ENCODE measurements at regions not wholly inside any gene's neighbourhood (a gene's known extent, or its start where the extent isn't known, plus 50 kb on each side); places are given as distances from the start of the nearest gene placed in this dataset.
"Not testable (repeated sequence)": the region's sequence is repeated elsewhere in the genome, so short reads cannot be mapped to it uniquely, and the experiment has no call there.

GRCh38 chr10:34941471-34942357 is 126.6 kb upstream of the PARD3 start:
- Histone ChIP-seq H3K4me3 (no peak overlapping the region), H3K27me3 (no peaks in the 10 kb centered on the region), H3K4me1 (no peaks in the 10 kb centered on the region), H3K9me3 (no peaks in the 10 kb centered on the region), H3K27ac (no peak overlapping the region), H3K36me3 (no peaks in the 10 kb centered on the region)
- ATAC-seq, result no peak
- TF ChIP-seq, protein P1, sequence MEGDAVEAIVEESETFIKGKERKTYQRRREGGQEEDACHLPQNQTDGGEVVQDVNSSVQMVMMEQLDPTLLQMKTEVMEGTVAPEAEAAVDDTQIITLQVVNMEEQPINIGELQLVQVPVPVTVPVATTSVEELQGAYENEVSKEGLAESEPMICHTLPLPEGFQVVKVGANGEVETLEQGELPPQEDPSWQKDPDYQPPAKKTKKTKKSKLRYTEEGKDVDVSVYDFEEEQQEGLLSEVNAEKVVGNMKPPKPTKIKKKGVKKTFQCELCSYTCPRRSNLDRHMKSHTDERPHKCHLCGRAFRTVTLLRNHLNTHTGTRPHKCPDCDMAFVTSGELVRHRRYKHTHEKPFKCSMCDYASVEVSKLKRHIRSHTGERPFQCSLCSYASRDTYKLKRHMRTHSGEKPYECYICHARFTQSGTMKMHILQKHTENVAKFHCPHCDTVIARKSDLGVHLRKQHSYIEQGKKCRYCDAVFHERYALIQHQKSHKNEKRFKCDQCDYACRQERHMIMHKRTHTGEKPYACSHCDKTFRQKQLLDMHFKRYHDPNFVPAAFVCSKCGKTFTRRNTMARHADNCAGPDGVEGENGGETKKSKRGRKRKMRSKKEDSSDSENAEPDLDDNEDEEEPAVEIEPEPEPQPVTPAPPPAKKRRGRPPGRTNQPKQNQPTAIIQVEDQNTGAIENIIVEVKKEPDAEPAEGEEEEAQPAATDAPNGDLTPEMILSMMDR (IDR thresholded peaks at IDR 0.05), result no peak
- intact Hi-C loops (cut with DNase I), result no loop called here
- no peak for DNase-seq

GRCh38 chr10:34940436-34940835 is 125.3 kb upstream of the PARD3 start:
- no peak for ATAC-seq
- no peak overlapping the region for H3K4me3 ChIP-seq
- H3K27ac ChIP-seq, result no peak overlapping the region
- H3K9me3 ChIP-seq, result no peaks in the 10 kb centered on the region
- no peaks in the 10 kb centered on the region for H3K27me3 ChIP-seq
- H3K4me1 ChIP-seq, result no peaks in the 10 kb centered on the region
- TF ChIP-seq, protein P1 (IDR thresholded peaks at IDR 0.05), result no peak
- no peaks in the 10 kb centered on the region for H3K36me3 ChIP-seq
- DNase-seq, result no peak
- intact Hi-C loops (cut with DNase I), result no loop called here

DNA sequence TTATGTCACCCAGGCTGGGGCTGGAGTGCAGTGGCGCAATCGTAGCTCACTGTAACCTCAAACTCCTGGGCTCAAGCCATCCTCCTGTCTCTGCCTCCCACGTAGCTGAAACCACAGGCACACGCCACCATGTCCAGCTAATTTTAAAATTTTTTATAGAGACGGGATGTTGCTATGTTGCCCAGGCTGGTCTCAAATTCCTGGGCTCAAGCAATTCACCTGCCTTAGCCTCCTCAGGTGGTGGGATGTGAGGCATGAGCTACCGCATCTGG is 123.2 kb upstream of the PARD3 start:
- H3K36me3 ChIP-seq, result no peaks in the 10 kb centered on the region
- no peak overlapping the region for H3K27ac ChIP-seq
- H3K4me1 ChIP-seq, result no peaks in the 10 kb centered on the region
- ATAC-seq, result no peak
- no peaks in the 10 kb centered on the region for H3K9me3 ChIP-seq
- no peak overlapping the region for H3K4me3 ChIP-seq
- TF ChIP-seq, protein P1 (IDR thresholded peaks at IDR 0.05), result no peak
- intact Hi-C loops (cut with DNase I), result no loop called here
- no peaks in the 10 kb centered on the region for H3K27me3 ChIP-seq
- DNase-seq, result no peak

DNA sequence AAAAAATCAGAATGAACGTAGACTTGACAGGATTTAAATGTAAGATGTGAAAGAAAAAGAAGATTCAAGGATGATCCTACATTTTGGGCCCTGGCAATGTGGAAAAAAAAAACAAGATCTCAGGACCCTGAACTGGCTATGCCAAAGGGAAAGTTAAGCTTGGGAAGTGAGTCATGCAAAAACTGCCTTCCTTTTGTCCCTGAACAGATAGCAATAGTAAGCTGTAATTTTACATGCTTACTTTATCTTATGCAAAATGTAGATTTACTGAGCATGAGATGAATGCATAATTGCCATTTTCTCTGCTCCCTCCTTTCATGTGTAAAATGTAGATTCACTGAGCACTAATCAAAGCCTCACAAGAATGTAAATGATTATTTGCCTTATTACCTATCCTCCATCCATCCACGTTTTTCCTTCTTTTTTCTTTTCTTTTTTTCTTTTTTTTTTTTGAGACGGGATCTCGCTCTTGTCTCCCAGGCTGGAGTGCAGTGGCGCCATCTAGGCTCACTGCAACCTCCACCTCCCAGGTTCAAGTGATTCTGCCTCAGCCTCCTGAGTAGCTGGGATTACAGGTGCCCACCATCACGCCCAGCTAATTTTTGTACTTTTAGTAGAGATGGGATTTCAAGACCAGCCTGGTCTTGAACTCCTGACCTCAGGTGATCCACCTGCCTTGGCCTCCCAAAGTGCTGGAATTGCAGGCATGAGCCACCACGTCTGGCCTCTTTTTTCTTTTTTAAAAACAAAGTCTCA is 122.7 kb upstream of the PARD3 start:
- H3K27ac ChIP-seq; intact Hi-C loops (cut with DNase I); H3K4me1 ChIP-seq; ATAC-seq; H3K27me3 ChIP-seq; DNase-seq; H3K9me3 ChIP-seq; H3K4me3 ChIP-seq; H3K36me3 ChIP-seq: not testable (repeated sequence)

GRCh38 chr10:34936061-34936460 is 121.0 kb upstream of the PARD3 start:
- H3K27ac ChIP-seq, result no peak overlapping the region
- intact Hi-C loops (cut with DNase I), result no loop called here
- H3K4me1 ChIP-seq, result no peaks in the 10 kb centered on the region
- H3K36me3 ChIP-seq, result no peaks in the 10 kb centered on the region
- no peaks in the 10 kb centered on the region for H3K27me3 ChIP-seq
- TF ChIP-seq, protein P1 (IDR thresholded peaks at IDR 0.05), result no peak
- no peak overlapping the region for H3K4me3 ChIP-seq
- H3K9me3 ChIP-seq, result no peaks in the 10 kb centered on the region
- DNase-seq (no peak), ATAC-seq (no peak)
